ENCODE measurements at regions not wholly inside any gene's neighbourhood (a gene's known extent, or its start where the extent isn't known, plus 50 kb on each side); places are given as distances from the start of the nearest gene placed in this dataset.

DNA sequence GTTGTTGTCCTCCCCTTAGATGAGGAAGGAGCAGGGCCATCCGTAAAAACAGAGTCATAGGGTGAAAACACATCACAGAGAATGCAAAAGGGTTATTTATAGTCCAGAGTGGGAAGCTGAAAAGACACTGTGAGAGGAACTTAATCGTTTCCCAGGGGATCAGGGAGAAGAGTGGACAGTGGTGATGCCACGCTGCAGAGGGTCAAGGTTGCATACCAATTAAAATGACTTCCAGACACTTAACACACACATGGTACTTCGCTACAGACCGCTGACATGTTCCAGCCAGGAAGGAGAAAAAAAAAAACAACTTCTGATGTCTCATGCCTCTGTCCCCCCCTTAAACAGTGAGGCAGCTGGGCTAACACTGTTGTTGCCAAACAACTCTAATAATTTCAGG lies 713.8 kb upstream of the RBFOX1 start:
- Histone ChIP-seq H3K27ac (ENCODE audit: low read depth, low read length) (no peak overlapping the region), H3K27me3 (ENCODE audit: control insufficient read depth, insufficient read depth, low read length) (no peaks in the 10 kb centered on the region), H3K9me3 (ENCODE audit: control insufficient read depth, insufficient read depth, low read length) (peaks cover 4% of the 10 kb centered on the region), H3K36me3 (ENCODE audit: control insufficient read depth, insufficient read depth, low read length) (no peaks in the 10 kb centered on the region), H3K4me3 (ENCODE audit: low read depth, low read length) (no peak overlapping the region), H3K4me1 (ENCODE audit: control insufficient read depth, insufficient read depth, low read length) (peaks cover 3% of the 10 kb centered on the region)
- WGBS (ENCODE audit: insufficient coverage): 0% methylated on average over 1 of the region's 5 CpGs
- no peak for DNase-seq (ENCODE audit: low read depth in 4 of 6, low spot score in 6 of 6)

DNA sequence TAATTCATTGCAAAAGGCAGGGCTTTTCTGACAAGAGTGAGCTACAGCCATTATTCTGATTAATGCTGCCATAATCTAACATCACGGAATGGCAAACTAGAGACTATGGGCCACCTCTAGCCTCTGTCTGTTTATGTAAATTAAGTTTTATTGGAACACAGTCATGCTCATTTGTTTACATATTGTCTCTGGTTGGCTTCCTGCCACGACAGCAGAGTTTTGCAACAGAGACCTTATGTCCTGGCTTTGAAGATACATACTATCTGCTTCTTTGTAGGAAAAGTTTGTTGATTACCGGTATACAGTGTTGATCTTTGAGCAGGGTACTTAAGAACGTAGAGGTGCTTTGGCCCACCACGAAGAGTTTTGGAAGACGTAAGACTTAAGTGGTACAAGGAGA lies 715.9 kb upstream of the RBFOX1 start:
- no peaks in the 10 kb centered on the region for H3K36me3 ChIP-seq (ENCODE audit: control insufficient read depth, insufficient read depth, low read length)
- peak in 1 of 6 donors; percentile 33 for DNase-seq (ENCODE audit: low read depth in 4 of 6, low spot score in 6 of 6)
- no CpG with 5 or more reads among the region's 6 CpGs for WGBS (ENCODE audit: insufficient coverage)

DNA sequence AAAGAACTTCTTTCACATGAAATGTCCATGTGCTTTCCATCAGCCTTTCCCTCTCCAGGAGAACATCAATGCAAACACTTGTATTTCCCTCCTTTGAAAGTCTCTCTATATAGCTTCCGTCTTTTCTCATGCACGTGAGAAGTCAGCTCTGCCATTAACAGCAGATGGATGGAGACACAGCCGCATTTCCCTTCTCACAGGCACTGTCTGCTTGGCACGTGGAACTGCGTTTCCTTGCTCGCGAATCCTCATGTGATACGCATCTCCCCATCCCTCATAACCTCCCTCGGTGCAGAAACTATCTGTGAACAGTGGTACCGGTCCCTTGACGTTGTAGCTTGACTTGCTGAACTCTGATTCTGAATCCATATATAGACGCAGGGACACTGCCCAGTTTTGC lies 717.0 kb upstream of the RBFOX1 start:
- Histone ChIP-seq H3K4me1 (ENCODE audit: control insufficient read depth, insufficient read depth, low read length) (peaks cover 3% of the 10 kb centered on the region), H3K36me3 (ENCODE audit: control insufficient read depth, insufficient read depth, low read length) (no peaks in the 10 kb centered on the region), H3K9me3 (ENCODE audit: control insufficient read depth, insufficient read depth, low read length) (peaks cover 2% of the 10 kb centered on the region), H3K27me3 (ENCODE audit: control insufficient read depth, insufficient read depth, low read length) (no peaks in the 10 kb centered on the region), H3K4me3 (ENCODE audit: low read depth, low read length) (no peak overlapping the region), H3K27ac (ENCODE audit: low read depth, low read length) (no peak overlapping the region)
- 69% methylated on average over 12 of the region's 12 CpGs for WGBS (ENCODE audit: insufficient coverage)
- peak in 2 of 6 donors; percentile 70 to 75 for DNase-seq (ENCODE audit: low read depth in 4 of 6, low spot score in 6 of 6)

More for the DNA sequence above, 715.9 kb upstream of the RBFOX1 start:
- Histone ChIP-seq H3K4me1 (ENCODE audit: control insufficient read depth, insufficient read depth, low read length) (peaks cover 3% of the 10 kb centered on the region), H3K27me3 (ENCODE audit: control insufficient read depth, insufficient read depth, low read length) (no peaks in the 10 kb centered on the region), H3K4me3 (ENCODE audit: low read depth, low read length) (no peak overlapping the region), H3K9me3 (ENCODE audit: control insufficient read depth, insufficient read depth, low read length) (peaks cover 4% of the 10 kb centered on the region), H3K27ac (ENCODE audit: low read depth, low read length) (no peak overlapping the region)

DNA sequence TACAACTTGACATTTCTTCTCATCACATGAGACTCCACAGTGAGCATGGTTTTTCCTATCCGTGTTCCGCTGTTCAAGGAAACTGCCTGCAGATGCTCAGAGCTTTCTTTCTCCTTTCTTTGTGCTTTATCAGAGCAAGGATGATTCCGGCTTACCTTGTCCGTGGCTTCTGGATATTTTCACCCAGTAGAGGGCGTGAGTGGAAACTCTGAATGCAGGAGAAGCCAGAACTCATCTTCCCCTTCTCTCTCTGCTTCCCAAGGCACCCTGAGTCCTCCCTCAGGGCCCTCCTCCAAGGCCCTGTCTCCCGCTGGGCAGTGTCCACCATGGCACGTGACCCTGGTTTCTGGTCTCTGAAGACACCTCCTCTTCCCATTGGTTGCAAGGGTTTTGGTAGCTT lies 721.1 kb upstream of the RBFOX1 start:
- DNase-seq (ENCODE audit: low read depth in 4 of 6, low spot score in 6 of 6): no peak
- Histone ChIP-seq H3K36me3 (ENCODE audit: control insufficient read depth, insufficient read depth, low read length) (no peaks in the 10 kb centered on the region), H3K4me3 (ENCODE audit: low read depth, low read length) (no peak overlapping the region), H3K9me3 (ENCODE audit: control insufficient read depth, insufficient read depth, low read length) (no peaks in the 10 kb centered on the region), H3K27me3 (ENCODE audit: control insufficient read depth, insufficient read depth, low read length) (no peaks in the 10 kb centered on the region), H3K4me1 (ENCODE audit: control insufficient read depth, insufficient read depth, low read length) (no peaks in the 10 kb centered on the region), H3K27ac (ENCODE audit: low read depth, low read length) (no peak overlapping the region)
- 76% methylated on average over 5 of the region's 7 CpGs for WGBS (ENCODE audit: insufficient coverage)

DNA sequence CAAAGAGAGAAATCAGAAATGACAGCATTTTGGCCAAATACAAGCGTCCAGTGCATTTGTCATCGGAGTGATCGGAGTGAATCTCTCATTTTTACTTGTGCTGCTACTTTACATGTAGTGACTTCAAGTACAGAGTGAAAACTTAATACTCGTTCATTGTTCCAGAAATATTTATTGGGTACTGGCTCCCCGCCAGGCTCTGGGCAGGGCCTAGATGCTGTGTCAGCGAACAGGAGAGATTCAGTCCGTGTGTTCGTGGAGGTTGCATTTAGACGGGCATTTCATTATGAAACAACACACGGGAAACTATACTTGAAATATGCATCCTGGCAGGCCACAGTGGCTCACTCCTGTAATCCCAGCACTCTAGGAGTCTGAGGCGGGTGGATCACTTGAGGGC lies 727.2 kb upstream of the RBFOX1 start:
- Histone ChIP-seq H3K36me3 (ENCODE audit: control insufficient read depth, insufficient read depth, low read length) (no peaks in the 10 kb centered on the region), H3K9me3 (ENCODE audit: control insufficient read depth, insufficient read depth, low read length) (no peaks in the 10 kb centered on the region), H3K4me1 (ENCODE audit: control insufficient read depth, insufficient read depth, low read length) (no peaks in the 10 kb centered on the region), H3K27me3 (ENCODE audit: control insufficient read depth, insufficient read depth, low read length) (no peaks in the 10 kb centered on the region), H3K4me3 (ENCODE audit: low read depth, low read length) (no peak overlapping the region), H3K27ac (ENCODE audit: low read depth, low read length) (no peak overlapping the region)
- 85% methylated on average over 5 of the region's 11 CpGs for WGBS (ENCODE audit: insufficient coverage)
- peak in 1 of 6 donors; percentile 68 for DNase-seq (ENCODE audit: low read depth in 4 of 6, low spot score in 6 of 6)

DNA sequence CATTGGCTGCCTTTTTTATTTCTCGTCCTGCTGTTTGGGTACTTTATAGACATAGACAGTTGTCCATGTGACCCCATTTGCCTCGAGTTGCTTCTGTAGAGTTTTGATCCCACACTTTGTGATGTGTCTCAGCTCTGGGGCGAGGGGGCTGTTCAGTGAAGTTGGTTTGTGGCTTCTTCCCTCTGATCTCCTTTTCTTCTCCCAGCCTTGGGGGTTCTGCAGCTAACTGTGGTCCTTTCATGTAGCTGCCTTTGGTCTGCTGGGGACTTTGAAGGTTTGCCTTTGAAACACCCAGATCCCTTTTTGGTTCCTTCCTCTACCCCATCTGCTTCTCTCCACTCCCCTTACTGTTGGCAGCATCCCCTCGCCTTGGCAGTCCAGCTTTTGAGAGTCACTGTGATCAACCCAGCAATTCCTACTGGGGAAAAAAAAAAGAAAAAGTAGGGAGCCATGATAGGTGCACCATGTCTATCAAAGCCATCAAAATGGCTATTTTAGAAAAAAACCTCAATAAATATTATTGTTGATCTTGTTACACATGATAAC lies 728.8 kb upstream of the RBFOX1 start:
- no peak for DNase-seq (ENCODE audit: low read depth in 4 of 6, low spot score in 6 of 6)
- Histone ChIP-seq H3K27ac (ENCODE audit: low read depth, low read length) (no peak overlapping the region), H3K9me3 (ENCODE audit: control insufficient read depth, insufficient read depth, low read length) (no peaks in the 10 kb centered on the region), H3K36me3 (ENCODE audit: control insufficient read depth, insufficient read depth, low read length) (no peaks in the 10 kb centered on the region), H3K4me3 (ENCODE audit: low read depth, low read length) (no peak overlapping the region), H3K27me3 (ENCODE audit: control insufficient read depth, insufficient read depth, low read length) (no peaks in the 10 kb centered on the region), H3K4me1 (ENCODE audit: control insufficient read depth, insufficient read depth, low read length) (no peaks in the 10 kb centered on the region)
- WGBS (ENCODE audit: insufficient coverage): 86% methylated on average over 1 of the region's 4 CpGs

DNA sequence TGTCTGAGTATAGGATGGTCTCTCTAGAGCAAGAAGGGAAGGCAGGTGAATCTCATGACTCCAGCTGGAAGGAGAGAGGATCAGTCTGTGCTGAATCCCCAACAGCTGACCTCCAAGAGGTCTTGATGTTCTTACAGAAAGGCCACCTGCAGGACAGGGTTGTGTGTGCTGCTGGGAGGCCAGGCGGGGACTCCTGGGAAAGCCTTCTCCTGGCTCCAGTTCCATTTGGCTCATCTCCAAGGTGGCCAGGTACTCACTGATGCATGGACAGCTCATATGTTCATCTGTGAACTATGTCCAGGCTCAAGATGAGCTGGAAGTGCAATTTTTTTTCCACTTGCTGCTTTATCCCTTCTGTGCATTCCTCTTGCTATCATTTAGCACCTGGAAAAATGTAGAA lies 730.2 kb upstream of the RBFOX1 start:
- Histone ChIP-seq H3K4me3 (ENCODE audit: low read depth, low read length) (no peak overlapping the region), H3K9me3 (ENCODE audit: control insufficient read depth, insufficient read depth, low read length) (no peaks in the 10 kb centered on the region), H3K27me3 (ENCODE audit: control insufficient read depth, insufficient read depth, low read length) (no peaks in the 10 kb centered on the region), H3K4me1 (ENCODE audit: control insufficient read depth, insufficient read depth, low read length) (no peaks in the 10 kb centered on the region), H3K27ac (ENCODE audit: low read depth, low read length) (no peak overlapping the region), H3K36me3 (ENCODE audit: control insufficient read depth, insufficient read depth, low read length) (no peaks in the 10 kb centered on the region)
- DNase-seq (ENCODE audit: low read depth in 4 of 6, low spot score in 6 of 6): no peak
- WGBS (ENCODE audit: insufficient coverage): 80% methylated on average over 1 of the region's 1 CpG

DNA sequence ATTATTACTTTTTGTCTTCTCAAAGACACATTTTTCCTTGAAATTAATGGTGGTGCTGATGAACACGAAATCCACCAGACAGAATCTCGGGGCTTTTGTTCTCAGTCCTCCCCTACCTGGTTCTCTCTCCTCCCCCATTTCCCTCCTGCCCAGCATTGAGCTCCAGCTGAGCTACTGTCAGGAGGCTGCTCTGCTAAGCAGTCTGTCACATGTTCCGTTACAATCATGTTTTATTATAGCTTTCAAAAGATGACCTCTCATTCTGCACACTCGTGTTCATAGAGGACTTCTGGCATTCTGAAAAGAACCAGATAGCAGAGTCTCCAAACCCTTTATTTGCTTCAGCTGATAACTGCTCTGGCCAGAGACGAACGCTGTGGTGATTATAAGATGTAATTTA lies 732.5 kb upstream of the RBFOX1 start:
- WGBS (ENCODE audit: insufficient coverage): 73% methylated on average over 2 of the region's 6 CpGs

DNA sequence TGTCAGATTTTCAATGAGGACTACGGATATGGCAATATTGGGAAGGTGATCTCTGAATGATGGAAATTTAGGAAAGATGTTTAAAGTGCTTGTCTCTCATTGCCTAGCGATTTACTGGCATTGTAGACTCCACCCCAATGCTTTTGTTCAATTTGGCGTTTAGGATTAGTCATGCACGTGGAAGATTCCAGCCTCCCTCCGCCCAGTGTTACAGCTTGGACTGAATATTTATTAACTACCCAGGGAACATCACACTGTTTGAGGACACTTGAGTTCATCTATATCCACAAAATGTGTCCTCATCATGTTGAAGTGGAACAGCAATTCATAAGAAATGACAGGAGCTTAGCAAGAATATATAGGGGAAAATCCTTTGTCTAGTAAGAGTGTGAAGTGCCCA lies 738.8 kb upstream of the RBFOX1 start:
- DNase-seq (ENCODE audit: low read depth in 4 of 6, low spot score in 6 of 6): no peak
- Histone ChIP-seq H3K4me1 (ENCODE audit: control insufficient read depth, insufficient read depth, low read length) (no peaks in the 10 kb centered on the region), H3K9me3 (ENCODE audit: control insufficient read depth, insufficient read depth, low read length) (no peaks in the 10 kb centered on the region), H3K27me3 (ENCODE audit: control insufficient read depth, insufficient read depth, low read length) (no peaks in the 10 kb centered on the region), H3K4me3 (ENCODE audit: low read depth, low read length) (no peak overlapping the region), H3K36me3 (ENCODE audit: control insufficient read depth, insufficient read depth, low read length) (no peaks in the 10 kb centered on the region), H3K27ac (ENCODE audit: low read depth, low read length) (no peak overlapping the region)
- 30% methylated on average over 4 of the region's 5 CpGs for whole genome bisulfite sequencing (ENCODE audit: insufficient coverage)

More for the DNA sequence above, 732.5 kb upstream of the RBFOX1 start:
- no peak overlapping the region for H3K4me3 ChIP-seq (ENCODE audit: low read depth, low read length)
- H3K27ac ChIP-seq (ENCODE audit: low read depth, low read length): no peak overlapping the region
- no peaks in the 10 kb centered on the region for H3K9me3 ChIP-seq (ENCODE audit: control insufficient read depth, insufficient read depth, low read length)
- no peaks in the 10 kb centered on the region for H3K27me3 ChIP-seq (ENCODE audit: control insufficient read depth, insufficient read depth, low read length)
- no peaks in the 10 kb centered on the region for H3K36me3 ChIP-seq (ENCODE audit: control insufficient read depth, insufficient read depth, low read length)
- DNase-seq (ENCODE audit: low read depth in 4 of 6, low spot score in 6 of 6): peak in 1 of 6 donors; percentile 44
- H3K4me1 ChIP-seq (ENCODE audit: control insufficient read depth, insufficient read depth, low read length): no peaks in the 10 kb centered on the region

DNA sequence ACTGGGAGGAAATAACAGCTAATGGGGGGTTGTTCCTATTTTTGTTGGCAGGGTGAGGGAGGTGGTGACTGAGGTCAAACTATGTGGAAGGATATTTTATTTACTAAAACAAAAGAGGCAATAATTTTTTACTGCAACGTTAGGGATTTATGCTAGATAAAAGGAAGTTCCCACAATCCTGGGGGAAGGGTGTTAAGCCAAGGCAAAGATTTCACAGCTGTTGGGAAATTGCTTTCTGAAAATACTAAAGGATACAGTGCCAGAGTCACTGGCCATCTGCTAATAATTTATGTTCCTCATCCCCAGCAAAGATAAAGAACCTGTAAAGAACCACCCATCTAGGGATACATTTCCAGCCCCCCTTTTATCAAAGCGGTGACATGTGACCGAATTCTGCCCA lies 756.0 kb upstream of the RBFOX1 start:
- no peaks in the 10 kb centered on the region for H3K36me3 ChIP-seq (ENCODE audit: control insufficient read depth, insufficient read depth, low read length)
- peak overlapping the region; percentile 63 for H3K27ac ChIP-seq (ENCODE audit: low read depth, low read length)
- H3K9me3 ChIP-seq (ENCODE audit: control insufficient read depth, insufficient read depth, low read length): no peaks in the 10 kb centered on the region
- DNase-seq (ENCODE audit: low read depth in 4 of 6, low spot score in 6 of 6): peak in 1 of 6 donors; percentile 69
- peaks cover 6% of the 10 kb centered on the region for H3K4me1 ChIP-seq (ENCODE audit: control insufficient read depth, insufficient read depth, low read length)
- no peak overlapping the region for H3K4me3 ChIP-seq (ENCODE audit: low read depth, low read length)
- WGBS (ENCODE audit: insufficient coverage): 83% methylated on average over 2 of the region's 3 CpGs
- H3K27me3 ChIP-seq (ENCODE audit: control insufficient read depth, insufficient read depth, low read length): no peaks in the 10 kb centered on the region
